ENCODE measurements at regions not wholly inside any gene's neighbourhood (a gene's known extent, or its start where the extent isn't known, plus 50 kb on each side); places are given as distances from the start of the nearest gene placed in this dataset.
"Not testable (repeated sequence)": the region's sequence is repeated elsewhere in the genome, so short reads cannot be mapped to it uniquely, and the experiment has no call there.

- not testable (repeated sequence) for H3K9ac ChIP-seq (ENCODE audit: low read depth in 1 of 2, low read length in 2 of 2); H3K27me3 ChIP-seq (ENCODE audit: control insufficient read depth in 2 of 2, insufficient read depth in 2 of 2, low read length in 2 of 2); H3K4me3 ChIP-seq (ENCODE audit: low read length in 2 of 2); H3K9me3 ChIP-seq (ENCODE audit: control insufficient read depth in 2 of 2, low read length in 2 of 2); H3K4me1 ChIP-seq (ENCODE audit: control insufficient read depth in 2 of 2, insufficient read depth in 2 of 2, low read length in 2 of 2); H3K36me3 ChIP-seq (ENCODE audit: control insufficient read depth in 2 of 2, insufficient read depth in 2 of 2, low read length in 2 of 2); H3K27ac ChIP-seq (ENCODE audit: low read depth in 2 of 2, low read length in 2 of 2)
Observed at GRCh38 chr7:76683631-76684030, 56.6 kb upstream of the POMZP3 start.

GRCh38 chr7:76681810-76682209, 54.7 kb upstream of the POMZP3 start:
- not testable (repeated sequence) for H3K27me3 ChIP-seq (ENCODE audit: control insufficient read depth in 2 of 2, insufficient read depth in 2 of 2, low read length in 2 of 2); H3K4me1 ChIP-seq (ENCODE audit: control insufficient read depth in 2 of 2, insufficient read depth in 2 of 2, low read length in 2 of 2); H3K36me3 ChIP-seq (ENCODE audit: control insufficient read depth in 2 of 2, insufficient read depth in 2 of 2, low read length in 2 of 2); H3K9me3 ChIP-seq (ENCODE audit: control insufficient read depth in 2 of 2, low read length in 2 of 2); H3K27ac ChIP-seq (ENCODE audit: low read depth in 2 of 2, low read length in 2 of 2); H3K9ac ChIP-seq (ENCODE audit: low read depth in 1 of 2, low read length in 2 of 2); H3K4me3 ChIP-seq (ENCODE audit: low read length in 2 of 2)

GRCh38 chr7:76679174-76679573, 52.1 kb upstream of the POMZP3 start:
- H3K9me3 ChIP-seq (ENCODE audit: control insufficient read depth in 2 of 2, low read length in 2 of 2); H3K4me1 ChIP-seq (ENCODE audit: control insufficient read depth in 2 of 2, insufficient read depth in 2 of 2, low read length in 2 of 2); H3K27me3 ChIP-seq (ENCODE audit: control insufficient read depth in 2 of 2, insufficient read depth in 2 of 2, low read length in 2 of 2); H3K36me3 ChIP-seq (ENCODE audit: control insufficient read depth in 2 of 2, insufficient read depth in 2 of 2, low read length in 2 of 2); H3K4me3 ChIP-seq (ENCODE audit: low read length in 2 of 2); H3K9ac ChIP-seq (ENCODE audit: low read depth in 1 of 2, low read length in 2 of 2); H3K27ac ChIP-seq (ENCODE audit: low read depth in 2 of 2, low read length in 2 of 2): not testable (repeated sequence)

- not testable (repeated sequence) for H3K36me3 ChIP-seq (ENCODE audit: control insufficient read depth in 2 of 2, insufficient read depth in 2 of 2, low read length in 2 of 2); H3K4me3 ChIP-seq (ENCODE audit: low read length in 2 of 2); H3K27ac ChIP-seq (ENCODE audit: low read depth in 2 of 2, low read length in 2 of 2); H3K27me3 ChIP-seq (ENCODE audit: control insufficient read depth in 2 of 2, insufficient read depth in 2 of 2, low read length in 2 of 2); H3K9ac ChIP-seq (ENCODE audit: low read depth in 1 of 2, low read length in 2 of 2); H3K4me1 ChIP-seq (ENCODE audit: control insufficient read depth in 2 of 2, insufficient read depth in 2 of 2, low read length in 2 of 2); H3K9me3 ChIP-seq (ENCODE audit: control insufficient read depth in 2 of 2, low read length in 2 of 2)
Observed at GRCh38 chr7:76678500-76678899, 51.4 kb upstream of the POMZP3 start.

GRCh38 chr7:76676890-76677289, 49.8 kb upstream of the POMZP3 start:
- not testable (repeated sequence) for H3K36me3 ChIP-seq (ENCODE audit: control insufficient read depth in 2 of 2, insufficient read depth in 2 of 2, low read length in 2 of 2); H3K9ac ChIP-seq (ENCODE audit: low read depth in 1 of 2, low read length in 2 of 2); H3K27ac ChIP-seq (ENCODE audit: low read depth in 2 of 2, low read length in 2 of 2); H3K27me3 ChIP-seq (ENCODE audit: control insufficient read depth in 2 of 2, insufficient read depth in 2 of 2, low read length in 2 of 2); H3K9me3 ChIP-seq (ENCODE audit: control insufficient read depth in 2 of 2, low read length in 2 of 2); H3K4me3 ChIP-seq (ENCODE audit: low read length in 2 of 2); H3K4me1 ChIP-seq (ENCODE audit: control insufficient read depth in 2 of 2, insufficient read depth in 2 of 2, low read length in 2 of 2)

All from mucosa of rectum (tissue), 2 donors.